ENCODE measurements at regions not wholly inside any gene's neighbourhood (a gene's known extent, or its start where the extent isn't known, plus 50 kb on each side); places are given as distances from the start of the nearest gene placed in this dataset.

DNA sequence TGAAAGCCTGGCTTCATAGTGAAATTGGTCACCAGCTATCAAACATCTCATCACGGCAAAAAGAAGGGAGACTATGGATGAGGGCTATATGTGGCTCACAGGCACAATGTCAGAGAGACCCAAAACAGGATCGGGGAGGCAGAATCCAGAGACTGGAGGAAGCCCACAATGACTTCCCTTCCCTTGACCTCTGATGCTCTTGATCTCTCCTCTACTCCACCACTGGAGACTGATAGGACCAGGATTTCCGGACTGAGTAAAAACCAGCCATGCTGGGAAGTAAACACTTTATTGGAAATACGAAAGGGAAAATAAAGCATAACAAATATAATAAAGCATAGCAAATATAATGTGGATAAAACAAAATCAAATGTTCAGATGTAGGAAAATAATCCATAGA, 597.3 kb downstream of the UTRN start:
- no peaks in the 10 kb centered on the region for H3K9me3 ChIP-seq

DNA sequence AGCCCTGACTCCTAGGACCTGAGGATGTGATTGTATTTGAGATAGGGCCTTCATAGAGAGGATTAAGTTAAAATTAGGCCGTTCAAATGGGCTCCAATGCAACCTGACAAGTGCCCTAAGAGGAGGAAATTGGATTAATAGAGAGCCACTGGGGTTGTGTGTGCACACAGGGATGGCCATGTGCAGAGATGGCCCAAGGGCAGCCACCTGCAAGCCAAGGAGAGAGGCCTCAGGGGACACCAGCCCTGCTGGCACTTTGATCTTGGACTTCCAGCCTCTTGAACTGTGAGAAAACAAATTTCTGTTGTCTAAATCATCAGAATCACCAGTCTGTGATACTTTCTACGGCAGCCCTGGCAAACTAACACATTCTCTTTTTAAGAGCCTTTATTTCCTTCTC, 598.8 kb downstream of the UTRN start:
- Histone ChIP-seq H3K27me3 (no peaks in the 10 kb centered on the region), H3K4me3 (no peak overlapping the region), H3K27ac (no peak overlapping the region), H3K9me3 (no peaks in the 10 kb centered on the region), H3K36me3 (replicated peaks in 1 of 2; ENCODE audit: insufficient read depth in 1 of 2, low read depth in 2 of 2) (no peaks in the 10 kb centered on the region), H3K4me1 (no peaks in the 10 kb centered on the region)
- TF ChIP-seq, protein P1, sequence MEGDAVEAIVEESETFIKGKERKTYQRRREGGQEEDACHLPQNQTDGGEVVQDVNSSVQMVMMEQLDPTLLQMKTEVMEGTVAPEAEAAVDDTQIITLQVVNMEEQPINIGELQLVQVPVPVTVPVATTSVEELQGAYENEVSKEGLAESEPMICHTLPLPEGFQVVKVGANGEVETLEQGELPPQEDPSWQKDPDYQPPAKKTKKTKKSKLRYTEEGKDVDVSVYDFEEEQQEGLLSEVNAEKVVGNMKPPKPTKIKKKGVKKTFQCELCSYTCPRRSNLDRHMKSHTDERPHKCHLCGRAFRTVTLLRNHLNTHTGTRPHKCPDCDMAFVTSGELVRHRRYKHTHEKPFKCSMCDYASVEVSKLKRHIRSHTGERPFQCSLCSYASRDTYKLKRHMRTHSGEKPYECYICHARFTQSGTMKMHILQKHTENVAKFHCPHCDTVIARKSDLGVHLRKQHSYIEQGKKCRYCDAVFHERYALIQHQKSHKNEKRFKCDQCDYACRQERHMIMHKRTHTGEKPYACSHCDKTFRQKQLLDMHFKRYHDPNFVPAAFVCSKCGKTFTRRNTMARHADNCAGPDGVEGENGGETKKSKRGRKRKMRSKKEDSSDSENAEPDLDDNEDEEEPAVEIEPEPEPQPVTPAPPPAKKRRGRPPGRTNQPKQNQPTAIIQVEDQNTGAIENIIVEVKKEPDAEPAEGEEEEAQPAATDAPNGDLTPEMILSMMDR (IDR thresholded peaks at IDR 0.05): no peak
- no peak for TF ChIP-seq POLR2A (IDR thresholded peaks at IDR 0.05)
- no peak for DNase-seq
- intact Hi-C loops (cut with DNase I): no loop called here
- ATAC-seq: no peak
- 82 to 85% methylated on average over 2 of the region's 2 CpGs for WGBS, 2 donors

More for the DNA sequence above, 597.3 kb downstream of the UTRN start:
- H3K4me3 ChIP-seq: no peak overlapping the region
- ATAC-seq (no peak), DNase-seq (no peak)
- TF ChIP-seq POLR2A (IDR thresholded peaks at IDR 0.05): no peak
- TF ChIP-seq, protein P1 (IDR thresholded peaks at IDR 0.05): no peak
- H3K27me3 ChIP-seq: no peaks in the 10 kb centered on the region
- H3K36me3 ChIP-seq (replicated peaks in 1 of 2; ENCODE audit: insufficient read depth in 1 of 2, low read depth in 2 of 2): no peaks in the 10 kb centered on the region
- H3K27ac ChIP-seq: no peak overlapping the region
- WGBS, 2 donors: 83 to 86% methylated on average over 4 of the region's 4 CpGs
- H3K4me1 ChIP-seq: no peaks in the 10 kb centered on the region
- intact Hi-C loops (cut with DNase I): no loop called here

DNA sequence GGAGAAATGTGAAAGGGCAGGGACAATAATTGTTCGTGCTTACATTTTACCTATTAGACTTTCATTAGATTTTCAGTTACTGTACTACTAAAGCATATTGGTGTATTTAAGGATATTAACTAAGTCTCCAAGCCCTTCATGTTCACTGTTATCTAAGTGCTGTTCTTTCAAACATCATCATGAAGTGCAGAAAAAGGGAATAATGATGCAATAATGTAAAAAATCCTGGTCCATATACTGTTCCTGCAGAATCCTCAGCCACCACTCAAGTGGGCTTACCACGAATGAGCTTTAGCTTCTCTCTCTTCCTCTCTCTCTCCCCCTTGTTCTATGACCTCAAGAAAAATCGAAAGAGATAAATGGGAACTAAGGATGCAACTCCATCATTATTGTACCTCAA, 600.7 kb downstream of the UTRN start:
- Histone ChIP-seq H3K4me3 (no peak overlapping the region), H3K9me3 (no peaks in the 10 kb centered on the region), H3K27ac (no peak overlapping the region), H3K4me1 (no peaks in the 10 kb centered on the region), H3K27me3 (no peaks in the 10 kb centered on the region), H3K36me3 (replicated peaks in 1 of 2; ENCODE audit: insufficient read depth in 1 of 2, low read depth in 2 of 2) (no peaks in the 10 kb centered on the region)
- TF ChIP-seq, protein P1 (IDR thresholded peaks at IDR 0.05): no peak
- no peak for TF ChIP-seq POLR2A (IDR thresholded peaks at IDR 0.05)
- DNase-seq (no peak), ATAC-seq (no peak)
- WGBS, 2 donors: 56 to 59% methylated on average over 3 of the region's 3 CpGs
- intact Hi-C loops (cut with DNase I): no loop called here

DNA sequence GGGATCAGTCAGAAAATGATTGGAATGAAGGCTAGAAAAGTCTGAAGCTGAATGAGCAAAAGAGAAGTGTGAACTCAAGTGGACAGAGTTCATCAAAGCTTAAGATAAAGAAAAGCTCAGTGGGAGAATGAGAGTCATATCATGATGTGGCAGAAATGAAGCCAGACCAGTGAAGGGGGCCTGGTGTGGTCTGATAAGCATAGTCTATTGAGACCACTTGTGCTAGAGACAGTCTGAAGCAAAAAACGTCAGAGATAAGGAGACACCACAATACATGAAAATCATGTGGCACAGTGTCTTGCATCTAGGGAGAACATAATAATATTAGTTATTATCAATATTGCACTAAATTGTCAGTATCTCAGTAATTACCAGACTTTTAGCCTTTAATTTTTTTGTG, 601.5 kb downstream of the UTRN start:
- Histone ChIP-seq H3K27me3 (no peaks in the 10 kb centered on the region), H3K4me3 (no peak overlapping the region), H3K9me3 (no peaks in the 10 kb centered on the region), H3K27ac (no peak overlapping the region), H3K4me1 (no peaks in the 10 kb centered on the region), H3K36me3 (replicated peaks in 1 of 2; ENCODE audit: insufficient read depth in 1 of 2, low read depth in 2 of 2) (no peaks in the 10 kb centered on the region)
- 19 to 34% methylated on average over 1 of the region's 1 CpG for WGBS, 2 donors
- no peak for ATAC-seq
- TF ChIP-seq, protein P1 (IDR thresholded peaks at IDR 0.05): no peak
- TF ChIP-seq POLR2A (IDR thresholded peaks at IDR 0.05): no peak
- DNase-seq: no peak
- intact Hi-C loops (cut with DNase I): no loop called here

DNA sequence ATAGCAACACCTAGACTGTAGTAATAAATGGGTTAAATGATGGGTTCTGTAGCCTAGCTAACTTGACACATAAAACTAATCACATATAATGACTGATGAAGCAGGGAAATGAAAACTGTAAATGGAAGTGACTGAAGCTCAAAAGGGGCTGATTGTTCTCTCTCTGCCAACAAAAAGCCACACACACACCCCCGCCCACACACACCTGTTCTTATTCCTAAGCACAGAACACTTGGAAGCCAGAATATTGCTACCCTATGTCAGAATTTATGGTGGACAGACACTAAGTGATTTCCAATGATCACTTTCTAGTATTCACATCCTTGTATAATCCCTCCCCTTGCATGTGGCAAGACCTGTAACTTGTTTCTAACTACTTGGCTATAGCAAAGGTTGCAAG, 603.5 kb downstream of the UTRN start:
- ATAC-seq (no peak), DNase-seq (no peak)
- Histone ChIP-seq H3K4me1 (no peaks in the 10 kb centered on the region), H3K27ac (no peak overlapping the region), H3K36me3 (replicated peaks in 1 of 2; ENCODE audit: insufficient read depth in 1 of 2, low read depth in 2 of 2) (no peaks in the 10 kb centered on the region), H3K4me3 (no peak overlapping the region), H3K9me3 (no peaks in the 10 kb centered on the region), H3K27me3 (no peaks in the 10 kb centered on the region)
- TF ChIP-seq POLR2A (IDR thresholded peaks at IDR 0.05): no peak
- TF ChIP-seq, protein P1 (IDR thresholded peaks at IDR 0.05): no peak
- intact Hi-C loops (cut with DNase I): no loop called here
- WGBS, 2 donors: 8 to 44% methylated on average over 1 of the region's 1 CpG
